ENCODE measurements at regions not wholly inside any gene's neighbourhood (a gene's known extent, or its start where the extent isn't known, plus 50 kb on each side); places are given as distances from the start of the nearest gene placed in this dataset.

- Histone ChIP-seq H3K79me2 (ENCODE audit: insufficient read depth, low read depth) (no peaks in the 10 kb centered on the region), H3K27ac (no peak overlapping the region), H3K27me3 (ENCODE audit: insufficient read depth, low read depth) (no peaks in the 10 kb centered on the region), H3K4me3 (IDR thresholded peaks at IDR 0.05; ENCODE audit: insufficient read depth, low read depth, low read length) (no peak overlapping the region), H3K4me2 (no peak overlapping the region), H3K4me1 (ENCODE audit: low read depth, poor library complexity, severe bottlenecking) (no peaks in the 10 kb centered on the region), H2AFZ (ENCODE audit: low read depth) (no peak overlapping the region), H3K9ac (no peak overlapping the region), H4K20me1 (ENCODE audit: insufficient read depth) (no peaks in the 10 kb centered on the region), H3K36me3 (ENCODE audit: insufficient read depth) (no peaks in the 10 kb centered on the region)
- no peak for TF ChIP-seq CTCF (conservative IDR thresholded peaks at IDR 0.05; ENCODE audit: low read depth, low read length)
These were observed 388.0 kb downstream of the SPRY1 start for GRCh38 chr4:123784626-123785025.

DNA sequence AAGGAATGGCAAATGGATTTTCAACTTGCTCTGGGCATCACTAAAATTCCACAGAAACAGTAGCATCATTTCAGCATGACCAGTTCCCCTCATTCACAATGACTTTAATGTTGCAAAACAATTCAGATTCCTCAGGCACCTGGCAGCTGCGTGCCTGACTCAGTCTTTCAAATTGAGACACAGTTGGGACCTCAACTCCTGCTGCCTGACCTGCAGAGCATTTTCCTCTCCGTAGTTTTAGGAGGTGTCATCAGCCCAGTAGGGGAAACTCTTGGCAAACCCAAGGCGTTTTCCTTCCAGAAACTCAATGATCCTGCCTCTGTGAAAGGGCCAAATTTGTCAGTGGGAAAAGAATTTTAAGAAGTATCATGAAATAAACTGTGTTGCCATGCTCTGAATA is 388.9 kb downstream of the SPRY1 start:
- no peak overlapping the region for H3K9ac ChIP-seq
- H3K4me3 ChIP-seq (IDR thresholded peaks at IDR 0.05; ENCODE audit: insufficient read depth, low read depth, low read length) = no peak overlapping the region
- H3K27ac ChIP-seq = no peak overlapping the region

DNA sequence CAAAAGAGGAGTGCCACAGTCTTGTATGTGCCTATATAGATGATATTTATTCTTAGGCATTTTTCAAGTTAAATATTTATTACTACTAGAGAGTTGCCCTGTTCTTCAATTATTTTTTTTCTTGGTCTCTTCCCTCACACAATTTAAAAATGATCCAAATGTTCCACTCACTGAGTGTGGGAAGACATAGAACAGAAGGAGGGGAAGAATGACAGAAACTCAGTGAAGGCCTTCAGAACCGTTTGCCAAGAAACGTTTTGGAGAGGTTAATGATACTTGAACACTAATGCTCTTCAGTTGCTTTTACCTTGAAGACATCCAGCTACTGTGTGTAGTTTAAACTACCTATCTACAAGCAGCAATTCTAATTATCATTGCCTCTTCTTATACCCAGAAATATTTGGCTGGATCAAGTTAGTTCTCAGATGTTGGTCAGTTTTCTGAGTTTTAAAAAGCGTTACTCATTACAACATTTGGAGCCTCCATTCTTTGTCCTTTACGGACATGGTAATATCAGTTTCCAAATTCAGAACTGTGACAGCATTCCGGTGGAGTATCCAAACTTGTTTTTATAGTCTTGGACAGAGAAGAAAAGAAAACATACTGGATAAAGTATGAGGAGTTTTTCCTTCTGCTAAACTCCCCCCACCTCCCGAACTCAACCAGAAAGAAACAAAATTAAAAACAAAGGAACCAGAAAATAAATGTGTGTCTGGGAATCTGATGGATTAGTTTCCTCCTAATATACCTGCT is 389.7 kb downstream of the SPRY1 start:
- H3K27ac ChIP-seq = no peak overlapping the region
- H2AFZ ChIP-seq (ENCODE audit: low read depth) = no peak overlapping the region
- no peaks in the 10 kb centered on the region for H3K27me3 ChIP-seq (ENCODE audit: insufficient read depth, low read depth)
- H3K4me2 ChIP-seq = no peak overlapping the region
- H3K4me3 ChIP-seq (IDR thresholded peaks at IDR 0.05; ENCODE audit: insufficient read depth, low read depth, low read length) = no peak overlapping the region
- H3K9ac ChIP-seq = no peak overlapping the region
- H3K79me2 ChIP-seq (ENCODE audit: insufficient read depth, low read depth) = no peaks in the 10 kb centered on the region
- no peak for TF ChIP-seq CTCF (conservative IDR thresholded peaks at IDR 0.05; ENCODE audit: low read depth, low read length)
- H3K4me1 ChIP-seq (ENCODE audit: low read depth, poor library complexity, severe bottlenecking) = no peaks in the 10 kb centered on the region
- no peaks in the 10 kb centered on the region for H4K20me1 ChIP-seq (ENCODE audit: insufficient read depth)
- no peaks in the 10 kb centered on the region for H3K36me3 ChIP-seq (ENCODE audit: insufficient read depth)

More for the DNA sequence above, 388.9 kb downstream of the SPRY1 start:
- Histone ChIP-seq H3K36me3 (ENCODE audit: insufficient read depth) (no peaks in the 10 kb centered on the region), H3K27me3 (ENCODE audit: insufficient read depth, low read depth) (no peaks in the 10 kb centered on the region), H3K4me2 (no peak overlapping the region), H2AFZ (ENCODE audit: low read depth) (no peak overlapping the region), H3K79me2 (ENCODE audit: insufficient read depth, low read depth) (no peaks in the 10 kb centered on the region), H3K4me1 (ENCODE audit: low read depth, poor library complexity, severe bottlenecking) (no peaks in the 10 kb centered on the region), H4K20me1 (ENCODE audit: insufficient read depth) (no peaks in the 10 kb centered on the region)
- no peak for TF ChIP-seq CTCF (conservative IDR thresholded peaks at IDR 0.05; ENCODE audit: low read depth, low read length)

GRCh38 chr4:123786920-123787319 is 390.3 kb downstream of the SPRY1 start:
- Histone ChIP-seq H3K4me1 (ENCODE audit: low read depth, poor library complexity, severe bottlenecking) (no peaks in the 10 kb centered on the region), H2AFZ (ENCODE audit: low read depth) (no peak overlapping the region), H3K79me2 (ENCODE audit: insufficient read depth, low read depth) (no peaks in the 10 kb centered on the region), H3K36me3 (ENCODE audit: insufficient read depth) (no peaks in the 10 kb centered on the region), H3K4me2 (no peak overlapping the region), H3K27ac (no peak overlapping the region), H3K27me3 (ENCODE audit: insufficient read depth, low read depth) (no peaks in the 10 kb centered on the region), H3K4me3 (IDR thresholded peaks at IDR 0.05; ENCODE audit: insufficient read depth, low read depth, low read length) (no peak overlapping the region), H3K9ac (no peak overlapping the region), H4K20me1 (ENCODE audit: insufficient read depth) (no peaks in the 10 kb centered on the region)
- no peak for TF ChIP-seq CTCF (conservative IDR thresholded peaks at IDR 0.05; ENCODE audit: low read depth, low read length)

All from KMS-11 (cell line).